ENCODE measurements at regions not wholly inside any gene's neighbourhood (a gene's known extent, or its start where the extent isn't known, plus 50 kb on each side); places are given as distances from the start of the nearest gene placed in this dataset.
A peak's percentile ranks its signal among the peaks of the same experiment; 100 is the strongest.

- Mint-ChIP-seq H3K4me3 (no peak overlapping the region), H3K9me3 (no peaks in the 10 kb centered on the region), H3K36me3 (no peaks in the 10 kb centered on the region), H3K27ac (no peak overlapping the region), H3K4me1 (peaks cover 0 to 2% of the 10 kb centered on the region in 2 donors), H3K27me3 (ENCODE audit: low read depth in 3 of 3) (peaks cover 2 to 4% (median 2%) of the 10 kb centered on the region in 3 donors)
- peak in 1 of 3 donors; percentile 22 for DNase-seq
These were observed 195.8 kb downstream of the ERCC6L2 start for GRCh38 chr9:96071076-96071814.

- no peak for DNase-seq
- H3K4me3 Mint-ChIP-seq: no peak overlapping the region
- peaks cover 2 to 4% (median 2%) of the 10 kb centered on the region in 3 donors for H3K27me3 Mint-ChIP-seq (ENCODE audit: low read depth in 3 of 3)
- no peaks in the 10 kb centered on the region for H3K9me3 Mint-ChIP-seq
- peaks cover 0 to 2% of the 10 kb centered on the region in 2 donors for H3K4me1 Mint-ChIP-seq
- H3K36me3 Mint-ChIP-seq: no peaks in the 10 kb centered on the region
- no peak overlapping the region for H3K27ac Mint-ChIP-seq
These were observed 194.2 kb downstream of the ERCC6L2 start for GRCh38 chr9:96069629-96070220.

GRCh38 chr9:96068511-96068910 is 193.0 kb downstream of the ERCC6L2 start:
- DNase-seq: no peak
- H3K27me3 Mint-ChIP-seq (ENCODE audit: low read depth in 3 of 3): peaks cover 2 to 7% (median 4%) of the 10 kb centered on the region in 3 donors
- H3K27ac Mint-ChIP-seq: no peak overlapping the region
- no peak overlapping the region for H3K4me3 Mint-ChIP-seq
- no peaks in the 10 kb centered on the region for H3K36me3 Mint-ChIP-seq
- H3K4me1 Mint-ChIP-seq: peaks cover 0 to 2% of the 10 kb centered on the region in 2 donors
- no peaks in the 10 kb centered on the region for H3K9me3 Mint-ChIP-seq

GRCh38 chr9:96067600-96067999 is 192.1 kb downstream of the ERCC6L2 start:
- Mint-ChIP-seq H3K36me3 (no peaks in the 10 kb centered on the region), H3K27ac (no peak overlapping the region), H3K27me3 (ENCODE audit: low read depth in 3 of 3) (peaks cover 0 to 7% (median 4%) of the 10 kb centered on the region in 3 donors), H3K4me1 (peaks cover 0 to 2% of the 10 kb centered on the region in 2 donors), H3K9me3 (no peaks in the 10 kb centered on the region), H3K4me3 (no peak overlapping the region)
- DNase-seq: no peak

GRCh38 chr9:96067004-96067403 is 191.5 kb downstream of the ERCC6L2 start:
- Mint-ChIP-seq H3K4me1 (peaks cover 0 to 2% of the 10 kb centered on the region in 2 donors), H3K27me3 (ENCODE audit: low read depth in 3 of 3) (peaks cover 0 to 7% (median 4%) of the 10 kb centered on the region in 3 donors), H3K9me3 (no peaks in the 10 kb centered on the region), H3K36me3 (no peaks in the 10 kb centered on the region), H3K27ac (no peak overlapping the region), H3K4me3 (no peak overlapping the region)
- no peak for DNase-seq

GRCh38 chr9:96065482-96066251 is 190.2 kb downstream of the ERCC6L2 start:
- H3K27ac Mint-ChIP-seq: no peak overlapping the region
- no peaks in the 10 kb centered on the region for H3K36me3 Mint-ChIP-seq
- peaks cover 4 to 7% of the 10 kb centered on the region in 2 donors for H3K4me1 Mint-ChIP-seq
- no peak for DNase-seq
- peaks cover 0 to 4% (median 3%) of the 10 kb centered on the region in 3 donors for H3K27me3 Mint-ChIP-seq (ENCODE audit: low read depth in 3 of 3)
- no peaks in the 10 kb centered on the region for H3K9me3 Mint-ChIP-seq
- H3K4me3 Mint-ChIP-seq: no peak overlapping the region

GRCh38 chr9:96064826-96065481 is 189.5 kb downstream of the ERCC6L2 start:
- Mint-ChIP-seq H3K9me3 (no peaks in the 10 kb centered on the region), H3K27me3 (ENCODE audit: low read depth in 3 of 3) (peaks cover 0 to 4% (median 3%) of the 10 kb centered on the region in 3 donors), H3K4me3 (no peak overlapping the region), H3K4me1 (peaks cover 4 to 7% of the 10 kb centered on the region in 2 donors), H3K36me3 (no peaks in the 10 kb centered on the region), H3K27ac (no peak overlapping the region)
- no peak for DNase-seq

GRCh38 chr9:96062854-96063253 is 187.4 kb downstream of the ERCC6L2 start:
- Mint-ChIP-seq H3K27me3 (ENCODE audit: low read depth in 3 of 3) (peaks cover 0 to 4% (median 3%) of the 10 kb centered on the region in 3 donors), H3K4me1 (peaks cover 8 to 10% of the 10 kb centered on the region in 2 donors), H3K9me3 (no peaks in the 10 kb centered on the region), H3K27ac (peak overlapping the region in 1 of 6 donors; percentile 35), H3K36me3 (no peaks in the 10 kb centered on the region), H3K4me3 (no peak overlapping the region)
- DNase-seq: no peak

GRCh38 chr9:96062031-96062430 is 186.5 kb downstream of the ERCC6L2 start:
- H3K27ac Mint-ChIP-seq: no peak overlapping the region

GRCh38 chr9:96061293-96061987 is 185.9 kb downstream of the ERCC6L2 start:
- Mint-ChIP-seq H3K36me3 (no peaks in the 10 kb centered on the region), H3K9me3 (peaks cover 0 to under 1% (median 0%) of the 10 kb centered on the region in 6 donors), H3K4me1 (peaks cover 22 to 24% of the 10 kb centered on the region in 2 donors), H3K27ac (no peak overlapping the region), H3K27me3 (ENCODE audit: low read depth in 3 of 3) (peaks cover 0 to 4% (median 3%) of the 10 kb centered on the region in 3 donors), H3K4me3 (no peak overlapping the region)
- DNase-seq: peak; percentile 43 to 61 (median 50)

More at GRCh38 chr9:96062031-96062430, 186.5 kb downstream of the ERCC6L2 start:
- Mint-ChIP-seq H3K27me3 (ENCODE audit: low read depth in 3 of 3) (peaks cover 0 to 4% (median 3%) of the 10 kb centered on the region in 3 donors), H3K4me3 (no peak overlapping the region), H3K36me3 (no peaks in the 10 kb centered on the region), H3K9me3 (no peaks in the 10 kb centered on the region), H3K4me1 (peaks cover 16 to 19% of the 10 kb centered on the region in 2 donors)
- no peak for DNase-seq

- no peaks in the 10 kb centered on the region for H3K27me3 Mint-ChIP-seq (ENCODE audit: low read depth in 3 of 3)
- DNase-seq: no peak
- peak overlapping the region in 3 of 6 donors; percentile 36 to 46 (median 37) for H3K27ac Mint-ChIP-seq
- H3K36me3 Mint-ChIP-seq: no peaks in the 10 kb centered on the region
- peaks cover 0 to 1% (median 0%) of the 10 kb centered on the region in 6 donors for H3K9me3 Mint-ChIP-seq
- peaks cover 28 to 31% of the 10 kb centered on the region in 2 donors for H3K4me1 Mint-ChIP-seq
- no peak overlapping the region for H3K4me3 Mint-ChIP-seq
These were observed 182.7 kb downstream of the ERCC6L2 start for GRCh38 chr9:96058218-96058617.

GRCh38 chr9:96057155-96057554 is 181.7 kb downstream of the ERCC6L2 start:
- Mint-ChIP-seq H3K9me3 (peaks cover 0 to 1% (median 0%) of the 10 kb centered on the region in 6 donors), H3K4me3 (peak overlapping the region in 4 of 5 donors; percentile 1 to 57 (median 31)), H3K4me1 (peaks cover 28 to 31% of the 10 kb centered on the region in 2 donors), H3K27ac (peak overlapping the region; percentile 7 to 81 (median 64)), H3K36me3 (no peaks in the 10 kb centered on the region), H3K27me3 (ENCODE audit: low read depth in 3 of 3) (no peaks in the 10 kb centered on the region)
- DNase-seq: peak; percentile 23 to 46 (median 25)

- peaks cover 0 to 1% (median 0%) of the 10 kb centered on the region in 6 donors for H3K9me3 Mint-ChIP-seq
- peaks cover 25 to 27% of the 10 kb centered on the region in 2 donors for H3K4me1 Mint-ChIP-seq
- no peak overlapping the region for H3K4me3 Mint-ChIP-seq
- no peaks in the 10 kb centered on the region for H3K27me3 Mint-ChIP-seq (ENCODE audit: low read depth in 3 of 3)
- H3K27ac Mint-ChIP-seq: peak overlapping the region; percentile 38 to 81 (median 64)
- DNase-seq: no peak
- H3K36me3 Mint-ChIP-seq: no peaks in the 10 kb centered on the region
These were observed 180.7 kb downstream of the ERCC6L2 start for GRCh38 chr9:96056226-96056625.
